ENCODE measurements at regions not wholly inside any gene's neighbourhood (a gene's known extent, or its start where the extent isn't known, plus 50 kb on each side); places are given as distances from the start of the nearest gene placed in this dataset.

GRCh38 chr5:4924577-4924976, 215.6 kb upstream of the ADAMTS16 start:
- no peak for DNase-seq

- no peak for DNase-seq
Measured at GRCh38 chr5:4927097-4927496, 213.0 kb upstream of the ADAMTS16 start.

DNA sequence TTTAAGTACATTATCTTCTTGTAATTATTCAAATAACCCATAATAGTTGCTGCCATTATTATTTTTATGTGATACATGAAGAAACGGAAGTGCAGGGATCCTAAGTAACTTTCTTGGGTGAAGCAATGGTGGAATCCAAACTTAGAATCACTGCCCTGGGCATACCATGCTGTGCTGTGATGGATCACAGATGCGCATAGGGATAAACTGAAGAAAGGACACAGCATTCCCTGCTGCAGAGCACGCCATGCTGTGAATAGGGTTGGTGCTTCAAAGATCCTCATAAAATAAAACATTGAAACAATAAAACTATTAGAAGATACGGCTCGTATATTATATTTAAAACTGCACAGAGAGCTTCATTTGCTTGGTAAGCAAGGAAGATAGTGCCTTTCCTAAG, 211.7 kb upstream of the ADAMTS16 start:
- DNase-seq: no peak

DNA sequence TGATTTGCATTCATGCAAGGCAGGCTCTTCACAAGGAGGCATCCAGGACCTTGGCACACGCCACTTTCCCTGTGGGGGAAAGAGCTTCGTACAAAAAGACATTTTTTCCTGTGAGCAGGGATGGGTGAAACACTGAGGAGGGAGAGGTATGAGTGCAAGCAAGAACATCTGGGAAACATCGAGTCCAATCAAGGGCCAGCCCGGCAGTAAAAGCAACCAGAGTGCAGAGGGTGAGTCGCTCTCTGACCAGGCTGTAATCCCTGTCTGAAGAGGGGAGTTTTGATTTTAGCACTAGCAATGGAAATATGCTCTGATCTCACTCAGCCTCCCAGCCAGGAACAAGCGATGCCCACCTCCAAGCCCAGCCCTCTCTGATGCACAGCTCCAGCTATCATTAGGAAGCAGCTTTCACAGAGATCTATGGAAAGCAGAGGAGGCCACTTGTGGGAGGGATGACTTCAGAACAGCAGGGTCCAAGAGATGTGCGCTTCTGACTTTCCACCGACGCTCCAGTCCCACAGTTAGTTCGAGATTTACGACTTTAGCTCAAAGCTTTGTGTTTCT, 211.0 kb upstream of the ADAMTS16 start:
- DNase-seq: no peak

DNA sequence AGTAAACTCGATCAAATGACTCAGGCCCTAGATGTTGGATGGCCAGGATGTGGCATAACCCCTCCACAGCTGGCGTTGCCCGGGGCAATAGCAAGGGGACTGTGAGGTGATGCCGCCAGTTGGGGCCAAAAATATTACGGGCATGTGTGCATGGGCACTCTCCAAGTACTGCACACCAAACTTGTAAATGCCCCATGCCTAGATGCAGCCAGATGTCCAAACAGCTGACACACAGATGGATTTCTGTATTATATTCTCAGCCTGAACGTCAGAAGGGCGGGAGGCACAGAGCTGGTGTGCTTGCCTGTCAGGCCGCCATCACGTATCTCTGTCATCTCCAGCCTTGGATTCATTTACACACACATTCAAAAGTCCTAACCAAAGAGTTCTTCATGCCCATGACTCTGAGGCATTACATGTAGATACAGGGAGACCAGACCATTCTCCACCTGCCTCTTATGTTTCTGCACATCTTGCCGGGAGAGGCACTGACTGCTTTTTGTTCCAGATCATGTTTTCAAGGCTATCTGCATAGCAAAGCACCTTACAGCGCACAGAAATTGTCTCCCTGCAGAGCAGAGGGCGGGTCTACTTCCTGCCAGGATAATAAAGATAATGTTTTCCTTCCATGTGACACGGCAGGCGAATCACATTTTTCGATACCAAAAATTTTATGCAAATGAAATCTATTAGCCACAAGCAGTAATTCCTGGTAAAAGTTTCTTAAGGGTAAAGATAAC, 200.9 kb upstream of the ADAMTS16 start:
- no peak for DNase-seq

GRCh38 chr5:4941161-4941560, 199.0 kb upstream of the ADAMTS16 start:
- DNase-seq: no peak

GRCh38 chr5:4941957-4942830, 197.9 kb upstream of the ADAMTS16 start:
- DNase-seq: no peak

DNA sequence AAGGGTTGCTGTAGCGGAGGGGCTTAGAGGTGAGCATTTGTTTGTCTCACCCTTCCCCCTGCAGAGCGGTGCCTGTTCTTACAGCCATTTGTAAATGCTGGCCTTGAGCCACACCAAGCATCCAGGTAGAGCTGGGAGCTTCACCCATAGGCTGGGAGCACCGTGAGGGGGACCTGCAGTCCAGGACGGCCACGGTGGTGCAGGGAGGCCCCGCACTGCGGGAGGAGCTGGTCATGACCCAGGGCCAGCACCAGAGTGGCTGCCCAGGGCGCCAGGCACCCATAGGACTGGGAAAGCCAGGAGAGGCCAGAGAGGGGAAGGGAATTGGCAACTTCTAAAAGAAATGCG, 197.3 kb upstream of the ADAMTS16 start:
- DNase-seq: no peak

GRCh38 chr5:4945296-4945695, 194.8 kb upstream of the ADAMTS16 start:
- DNase-seq: no peak

DNA sequence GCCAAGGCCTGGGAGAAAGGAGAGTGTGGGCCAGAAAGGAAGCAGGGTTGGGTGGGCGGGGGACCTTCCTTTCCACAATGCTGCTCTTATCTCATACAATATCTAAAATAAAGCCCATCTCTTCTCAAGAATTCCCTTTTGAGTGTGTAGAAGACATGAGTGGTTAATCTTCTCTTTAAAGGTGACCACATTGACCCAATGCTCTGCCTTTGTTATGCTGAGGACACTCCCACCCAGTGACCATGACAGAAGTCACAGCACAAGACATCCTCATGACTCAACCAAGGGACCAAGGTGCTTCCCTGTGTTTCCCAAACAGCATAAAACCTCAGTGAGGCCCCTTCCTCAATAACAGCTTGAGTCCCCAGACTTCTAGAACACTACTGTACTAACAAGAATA, 193.0 kb upstream of the ADAMTS16 start:
- no peak for DNase-seq

- DNase-seq: no peak
Measured at GRCh38 chr5:4947893-4948536, 192.1 kb upstream of the ADAMTS16 start.

GRCh38 chr5:4949108-4949507, 191.0 kb upstream of the ADAMTS16 start:
- DNase-seq: no peak

DNA sequence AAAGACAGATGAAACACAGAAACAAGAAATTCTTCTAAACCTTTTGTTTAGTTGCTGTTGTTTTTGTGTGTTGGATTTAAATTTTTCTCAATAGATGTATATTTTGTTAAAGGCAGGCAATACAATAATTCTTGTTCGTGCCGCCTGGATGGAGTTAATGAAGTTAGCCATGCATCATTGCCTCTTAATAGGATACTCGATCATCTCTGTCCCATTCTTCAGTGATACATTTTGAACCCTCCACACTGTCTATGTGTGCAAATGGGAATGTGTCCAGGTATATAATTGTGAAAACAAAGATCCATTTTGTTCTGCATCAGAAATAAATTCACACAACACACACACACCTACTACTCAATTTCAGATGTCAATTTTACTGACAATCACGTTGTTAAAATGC, 186.6 kb upstream of the ADAMTS16 start:
- DNase-seq: no peak

DNA sequence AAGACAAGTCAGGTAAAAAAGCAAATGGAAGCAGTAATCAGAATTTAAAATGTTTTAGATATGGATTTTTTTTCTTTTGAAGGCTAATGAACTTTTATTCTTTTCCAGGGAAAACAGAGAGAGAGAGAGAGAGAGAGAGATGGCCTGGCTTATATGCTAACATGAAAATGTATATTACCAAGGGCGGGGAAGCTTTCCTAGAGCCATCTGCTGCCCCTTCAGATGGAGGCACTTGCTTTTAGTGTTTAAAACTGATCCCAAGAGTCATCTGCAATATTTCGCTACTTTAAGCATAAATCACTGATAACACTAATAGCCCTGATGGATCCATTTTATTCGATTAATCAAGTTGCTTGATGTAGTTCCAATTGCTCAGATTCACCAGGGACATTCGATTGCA, 186.1 kb upstream of the ADAMTS16 start:
- DNase-seq: no peak

DNA sequence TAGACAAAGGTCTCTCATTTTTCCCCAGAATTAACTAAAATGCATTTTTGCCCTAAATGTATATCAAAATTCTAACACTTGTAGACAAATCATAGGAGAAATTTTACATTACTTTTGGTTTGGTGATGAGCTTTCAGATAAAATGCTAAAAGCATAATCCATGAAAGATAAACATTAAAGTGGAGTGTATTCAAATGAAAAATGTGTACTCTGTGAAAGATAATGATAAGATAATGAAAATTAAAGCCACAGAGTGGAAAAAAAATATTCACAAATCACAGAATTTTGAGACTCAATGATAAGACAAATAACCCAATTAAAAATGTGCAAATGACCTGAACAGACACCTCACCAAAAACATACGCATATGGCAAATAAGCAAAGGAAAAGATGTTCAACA, 176.9 kb upstream of the ADAMTS16 start:
- no peak for DNase-seq

GRCh38 chr5:4969351-4969750, 170.8 kb upstream of the ADAMTS16 start:
- no peak for DNase-seq

GRCh38 chr5:4970171-4970570, 170.0 kb upstream of the ADAMTS16 start:
- DNase-seq: no peak

- DNase-seq: no peak
Measured at GRCh38 chr5:4976902-4977301, 163.2 kb upstream of the ADAMTS16 start.

DNA sequence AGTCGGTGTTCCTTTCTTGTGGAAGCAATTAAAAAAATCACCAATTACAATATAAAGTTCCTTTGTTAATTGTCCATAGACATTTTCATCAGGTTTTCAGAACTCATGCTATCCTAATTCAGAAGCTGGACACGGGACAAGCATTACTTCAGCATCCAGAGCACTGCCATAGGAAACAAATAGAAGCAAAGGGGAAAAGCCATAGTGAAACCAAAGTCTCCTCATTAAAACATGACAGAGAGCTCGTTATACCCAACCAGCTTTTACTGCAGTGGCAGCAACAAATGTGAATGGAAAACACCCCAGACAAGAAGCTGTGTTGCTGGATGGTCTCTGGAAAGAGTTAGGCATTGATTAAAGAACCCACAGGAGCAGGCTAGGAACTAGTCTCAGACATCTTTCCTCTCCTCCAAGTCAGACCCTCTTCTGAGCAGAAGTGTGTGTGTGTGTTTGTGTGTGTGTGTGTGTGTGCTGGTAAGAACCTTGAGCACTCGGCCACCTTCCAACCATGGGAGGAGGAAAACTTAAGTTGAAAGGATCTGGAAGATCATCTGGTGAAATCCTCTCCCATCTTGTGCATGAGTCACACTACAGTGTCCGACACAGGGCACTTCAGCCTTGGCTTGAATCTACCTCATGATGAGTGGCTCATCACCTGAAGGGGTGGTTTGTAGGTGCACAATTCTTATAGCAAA, 162.6 kb upstream of the ADAMTS16 start:
- DNase-seq: no peak

- DNase-seq: no peak
Measured at GRCh38 chr5:4980201-4980600, 159.9 kb upstream of the ADAMTS16 start.

DNA sequence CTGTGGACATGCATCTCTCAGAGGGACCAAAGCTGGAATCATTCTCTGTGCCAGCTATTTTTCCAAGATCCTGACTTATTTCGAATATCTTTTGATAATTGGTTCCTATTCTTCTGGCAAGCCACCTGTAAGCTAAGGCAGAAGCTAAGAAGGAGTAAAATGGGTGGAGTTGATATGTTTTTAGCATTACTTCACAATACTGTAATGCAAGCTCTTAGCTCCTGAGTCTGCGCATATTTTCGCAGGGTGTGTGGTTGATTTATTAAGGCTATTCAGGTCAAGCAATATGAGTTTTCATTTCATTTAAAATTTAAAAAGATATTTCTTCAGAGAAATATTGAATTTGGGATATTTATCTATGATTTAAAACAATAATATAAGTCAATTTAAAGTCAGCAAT, 158.5 kb upstream of the ADAMTS16 start:
- no peak for DNase-seq

GRCh38 chr5:4983701-4984100, 156.4 kb upstream of the ADAMTS16 start:
- no peak for DNase-seq

DNA sequence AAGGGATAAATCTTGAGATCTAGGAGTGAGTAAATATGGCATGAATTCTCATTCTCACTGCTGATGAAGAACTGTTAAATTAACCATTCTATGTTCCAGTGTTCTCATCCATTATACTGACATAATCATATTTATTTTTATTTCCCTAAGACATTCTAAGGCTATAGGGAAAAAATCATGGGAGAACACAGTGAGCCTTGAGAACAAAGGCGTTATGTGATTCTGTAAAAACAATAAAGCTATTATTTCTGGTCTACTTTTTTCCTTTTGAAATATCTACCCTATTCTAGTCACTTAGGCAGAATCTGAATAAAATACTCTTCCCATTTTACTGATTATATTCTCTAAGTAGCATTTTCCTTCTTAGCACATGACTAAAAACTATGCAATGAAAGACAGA, 155.7 kb upstream of the ADAMTS16 start:
- DNase-seq: no peak

All from COR-L47 (cell line).